H1 (cell line): ENCODE measurements at regions not wholly inside any gene's neighbourhood (a gene's known extent, or its start where the extent isn't known, plus 50 kb on each side); places are given as distances from the start of the nearest gene placed in this dataset.

ENCODE experiments used
- CTCF ChIA-PET: fragments of 300-600 bp; sonication (Branson Sonifier 250); formaldehyde crosslinking; loops from one replicate; lab custom pipeline; 2021; ENCODE audit not compliant: partially characterized antibody; lab: Charles Lee
- POLR2A ChIA-PET: fragments of 300-600 bp; sonication (Branson Sonifier 250); formaldehyde crosslinking; loops from one replicate; lab custom pipeline; 2021; ENCODE audit warnings: inconsistent platforms; ENCODE audit not compliant: partially characterized antibody; lab: Charles Lee
- DNase-seq, 2 experiments: peaks; one replicate each; pipeline versions ENCODE4 v3.0.0 to v3.0.0-alpha.2; 2010 to 2022; ENCODE audit warnings: low spot score in 2 of 2, low read depth in 1 of 2, mixed read lengths in 1 of 2
- FAIRE-seq: peaks from 2 replicates; lab custom pipeline; 2011; peaks lifted over from hg19 to GRCh38; lab: Jason Lieb, UNC
- H2AFZ ChIP-seq: 2 replicates; pipeline ENCODE4 v1.8.1; 2012; ENCODE audit warnings: low read length, inconsistent platforms
- H2AK5ac ChIP-seq: 2 replicates; pipeline ENCODE4 v1.6.1; 2013; ENCODE audit warnings: low read depth, low read length
- H2BK120ac ChIP-seq: replicated peaks from 2 replicates; pipeline ENCODE3; 2013; ENCODE audit warnings: low read depth, low read length, inconsistent platforms
- H2BK12ac ChIP-seq: 2 replicates; pipeline ENCODE4 v1.6.1; 2013; ENCODE audit warnings: low read depth, low read length
- H2BK15ac ChIP-seq: 2 replicates; pipeline ENCODE4 v1.6.1; 2013; ENCODE audit warnings: low read length
- H2BK20ac ChIP-seq: 2 replicates; pipeline ENCODE4 v1.6.1; 2013; ENCODE audit warnings: low read length
- H2BK5ac ChIP-seq: 2 replicates; pipeline ENCODE4 v1.6.1; 2013; ENCODE audit warnings: low read depth, low read length
- H3K14ac ChIP-seq: 2 replicates; pipeline ENCODE4 v1.6.1; 2013; ENCODE audit warnings: inconsistent platforms; ENCODE audit not compliant: insufficient read length
- H3K18ac ChIP-seq: 2 replicates; pipeline ENCODE4 v1.6.1; 2013; ENCODE audit warnings: low read length; ENCODE audit errors: extremely low read depth
- H3K23ac ChIP-seq: 2 replicates; pipeline ENCODE4 v1.6.1; 2013; ENCODE audit warnings: inconsistent platforms; ENCODE audit not compliant: insufficient read length
- H3K23me2 ChIP-seq: 2 replicates; pipeline ENCODE4 v1.6.1; 2013; ENCODE audit warnings: low read depth, low read length
- H3K27ac ChIP-seq: 2 replicates; pipeline ENCODE4 v1.6.1; 2011; ENCODE audit warnings: low read depth, low read length, inconsistent platforms
- H3K27me3 ChIP-seq, 4 experiments: replicated peaks in 1 of 4; 1 replicate in 1 of 4; 2 replicates in 3 of 4; pipeline versions ENCODE4 v1.6.1 to v1.8.1; 2011 to 2013; ENCODE audit warnings: low read length in 3 of 4, mild to moderate bottlenecking in 3 of 4, inconsistent platforms in 2 of 4, mixed read lengths in 2 of 4, moderate library complexity in 1 of 4; ENCODE audit not compliant: control insufficient read depth in 3 of 4, insufficient read depth in 3 of 4; ENCODE audit errors: extremely low read depth in 1 of 4
- H3K36me3 ChIP-seq, 4 experiments: 2 replicates each; pipeline versions ENCODE4 v1.6.1 to v1.8.1; 2011 to 2013; ENCODE audit warnings: mild to moderate bottlenecking in 4 of 4, low read length in 3 of 4, moderate library complexity in 2 of 4, control low read depth in 1 of 4, inconsistent platforms in 1 of 4; ENCODE audit not compliant: insufficient read depth in 4 of 4, control insufficient read depth in 2 of 4
- H3K4ac ChIP-seq: replicated peaks from 2 replicates; pipeline ENCODE3; 2013; ENCODE audit warnings: low read length, low read depth, mixed read lengths, inconsistent platforms; ENCODE audit not compliant: insufficient read length
- H3K4me1 ChIP-seq, 4 experiments: replicated peaks in 1 of 4; 1 replicate in 1 of 4; 2 replicates in 3 of 4; pipeline versions ENCODE4 v1.6.1 to v1.8.1; 2011 to 2013; ENCODE audit warnings: low read length in 3 of 4, inconsistent platforms in 2 of 4, mixed read lengths in 1 of 4; ENCODE audit not compliant: insufficient read depth in 4 of 4, control insufficient read depth in 3 of 4
- H3K4me2 ChIP-seq, 2 experiments: 2 replicates each; pipeline versions ENCODE4 v1.6.1 to v1.8.1; 2011 to 2013; ENCODE audit warnings: low read depth in 2 of 2, low read length in 2 of 2, control low read depth in 1 of 2, inconsistent platforms in 1 of 2, mild to moderate bottlenecking in 1 of 2; ENCODE audit not compliant: insufficient read depth in 1 of 2
- H3K4me3 ChIP-seq, 4 experiments: fragments of 200-600, 300-600 bp in 1 of 4; sonication (generic), shearing (Covaris generic), sonication (Bioruptor Twin) in 1 of 4; 2 replicates each; pipeline versions ENCODE4 v1.5.1 to v1.8.1; 2011 to 2016; ENCODE audit warnings: low read length in 4 of 4, low read depth in 3 of 4, control low read depth in 2 of 4, inconsistent platforms in 2 of 4, mild to moderate bottlenecking in 2 of 4, mixed read lengths in 1 of 4, moderate library complexity in 1 of 4; ENCODE audit not compliant: insufficient read depth in 2 of 4; ENCODE audit errors: extremely low read depth in 1 of 4
- H3K56ac ChIP-seq: replicated peaks from 2 replicates; pipeline ENCODE3; 2013; ENCODE audit warnings: low read depth, mild to moderate bottlenecking, mixed read lengths, low read length, inconsistent platforms; ENCODE audit not compliant: insufficient read length
- H3K79me1 ChIP-seq: 2 replicates; pipeline ENCODE4 v1.6.1; 2013; ENCODE audit warnings: low read depth, low read length, control low read depth
- H3K79me2 ChIP-seq, 2 experiments: 2 replicates each; pipeline versions ENCODE4 v1.6.1 to v1.8.1; 2012 to 2013; ENCODE audit warnings: low read length in 2 of 2, mild to moderate bottlenecking in 2 of 2, inconsistent platforms in 1 of 2; ENCODE audit not compliant: insufficient read depth in 2 of 2, control insufficient read depth in 1 of 2
- H3K9ac ChIP-seq, 4 experiments: replicated peaks in 1 of 4; 1 replicate in 1 of 4; 2 replicates in 3 of 4; pipeline versions ENCODE4 v1.6.1 to v1.8.1; 2011 to 2013; ENCODE audit warnings: low read depth in 3 of 4, low read length in 3 of 4, control low read depth in 2 of 4, mild to moderate bottlenecking in 2 of 4, moderate library complexity in 2 of 4, inconsistent platforms in 1 of 4; ENCODE audit errors: extremely low read depth in 1 of 4
- H3K9me3 ChIP-seq, 2 experiments: 2 replicates each; pipeline versions ENCODE4 v1.6.1 to v1.8.1; 2012 to 2013; ENCODE audit warnings: mild to moderate bottlenecking in 2 of 2, moderate library complexity in 2 of 2, control low read depth in 1 of 2, inconsistent platforms in 1 of 2, low read depth in 1 of 2, low read length in 1 of 2, mixed read lengths in 1 of 2; ENCODE audit not compliant: insufficient read depth in 2 of 2
- H4K20me1 ChIP-seq, 2 experiments: replicated peaks in 1 of 2; 2 replicates each; pipeline versions ENCODE3 to v1.8.1; 2011 to 2013; ENCODE audit warnings: inconsistent platforms in 2 of 2, low read length in 2 of 2, mild to moderate bottlenecking in 1 of 2; ENCODE audit not compliant: insufficient read depth in 2 of 2, control insufficient read depth in 1 of 2
- H4K5ac ChIP-seq: 2 replicates; pipeline ENCODE4 v1.6.1; 2013; ENCODE audit warnings: low read length, low read depth, mixed read lengths, inconsistent platforms; ENCODE audit not compliant: insufficient read length
- H4K8ac ChIP-seq: 2 replicates; pipeline ENCODE4 v1.8.0; 2013; ENCODE audit warnings: mild to moderate bottlenecking, moderate library complexity, low read length, inconsistent platforms; ENCODE audit not compliant: insufficient read depth; ENCODE audit errors: extremely low read depth
- H4K91ac ChIP-seq: replicated peaks from 2 replicates; pipeline ENCODE3; 2013; ENCODE audit warnings: low read length, mixed read lengths, inconsistent platforms; ENCODE audit not compliant: insufficient read length
- CBX5 ChIP-seq: fragments of 300-800, 300-1000 bp; sonication (generic); IDR thresholded peaks from 2 replicates; pipeline ENCODE4 v1.7.1; 2016; ENCODE audit warnings: antibody characterized with exemption, low read length, low read depth
- WGBS, 2 experiments: shearing (Covaris generic) in 1 of 2; methylation state at CpG; one replicate each; pipeline versions ENCODE4 v1.1.6 to v1.1.7; 2013 to 2015; ENCODE audit warnings: low lambda C conversion rate in 2 of 2, mixed read lengths in 2 of 2, inconsistent platforms in 1 of 2, low coverage in 1 of 2, missing lambda C conversion rate in 1 of 2; ENCODE audit not compliant: insufficient replicate concordance in 2 of 2, insufficient coverage in 1 of 2, insufficient read length in 1 of 2; ENCODE audit errors: extremely low coverage in 1 of 2, missing lambda C conversion rate in 1 of 2; 5-methylcytosine and 5-hydroxymethylcytosine counted together

GRCh38 chr3:110301781-110302180, 769.8 kb upstream of the NECTIN3 start:
- DNase-seq (no peak), FAIRE-seq (no peak)
- Histone ChIP-seq H3K18ac (no peak overlapping the region), H4K8ac (no peak overlapping the region), H3K23ac (no peak overlapping the region), H3K14ac (no peak overlapping the region), H2BK12ac (no peak overlapping the region), H3K4me3 (no peak overlapping the region), H3K79me2 (no peaks in the 10 kb centered on the region), H3K27me3 (no peaks in the 10 kb centered on the region), H2BK5ac (no peak overlapping the region), H3K56ac (no peak overlapping the region), H2AFZ (no peak overlapping the region), H3K23me2 (no peaks in the 10 kb centered on the region; the same call in 1 of the 2 replicates), H4K20me1 (no peaks in the 10 kb centered on the region), H2BK120ac (no peak overlapping the region), H4K91ac (no peak overlapping the region), H2AK5ac (no peak overlapping the region), H3K4me2 (no peak overlapping the region), H3K4ac (no peak overlapping the region), H3K36me3 (no peaks in the 10 kb centered on the region), H3K27ac (no peak overlapping the region), H3K4me1 (peaks cover 0 to 2% (median 0%) of the 10 kb centered on the region in 4 experiments; a peak in 1 of 7 replicates), H2BK20ac (no peak overlapping the region), H4K5ac (no peak overlapping the region), H2BK15ac (no peak overlapping the region), H3K9me3 (no peaks in the 10 kb centered on the region), H3K9ac (no peak overlapping the region), H3K79me1 (no peaks in the 10 kb centered on the region)
- ChIA-PET CTCF (interaction anchor here (0.9 to 1.2 kb wide), 3 partner anchors 13 to 804 kb away, joined by 3 to 7 read pairs (median 3); no protein-coding TSS in a partner anchor), POLR2A (no interaction called here)
- no peak for TF ChIP-seq CBX5
- 97% methylated on average over 3 of the region's 3 CpGs; no CpG with 5 or more reads in 1 of the 2 experiments for WGBS, 2 experiments
